ENCODE measurements at regions not wholly inside any gene's neighbourhood (a gene's known extent, or its start where the extent isn't known, plus 50 kb on each side); places are given as distances from the start of the nearest gene placed in this dataset.

DNA sequence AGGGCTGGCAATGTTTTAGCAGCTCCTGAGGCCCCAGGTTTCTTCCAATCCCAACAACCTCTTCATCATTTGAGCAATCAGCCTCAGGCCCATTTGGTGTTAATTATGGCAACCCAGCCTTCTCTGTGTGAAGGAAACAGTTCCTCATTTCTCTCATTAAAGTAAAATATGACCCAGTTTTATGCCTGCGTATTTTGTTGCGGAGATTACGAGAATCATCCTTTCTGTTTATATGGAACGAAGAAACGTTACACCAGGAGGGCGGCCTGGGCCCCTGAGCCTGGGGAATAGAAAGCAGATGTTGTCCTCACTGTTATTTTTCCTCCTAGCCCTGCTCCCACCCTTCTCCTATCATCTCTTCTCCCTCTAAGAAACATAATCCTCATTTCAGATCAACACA lies 332.2 kb upstream of the USP24 start:
- H3K4me2 ChIP-seq (ENCODE audit: low read depth, low read length), result no peak overlapping the region
- H3K4me1 ChIP-seq (ENCODE audit: insufficient read depth, low read length), result no peaks in the 10 kb centered on the region
- WGBS (ENCODE audit: low lambda C conversion rate), result 96% methylated on average over 6 of the region's 6 CpGs
- no peak overlapping the region for H2AFZ ChIP-seq (ENCODE audit: low read length)
- intact Hi-C loops (cut with micrococcal nuclease; ENCODE audit: unreplicated experiment) (no loop called here), in situ Hi-C loops (cut with HindIII; ENCODE audit: extremely low pct_ligation_motif_present, low pct_unique_long_range_greater_than_20kb) (no loop called here)
- no peaks in the 10 kb centered on the region for H3K27me3 ChIP-seq (ENCODE audit: control insufficient read depth in 1 of 2, insufficient read depth in 2 of 2, low read length in 2 of 2)
- ATAC-seq, result no peak
- H4K20me1 ChIP-seq (ENCODE audit: insufficient read depth, low read length), result no peaks in the 10 kb centered on the region
- DNase-seq (ENCODE audit: low spot score), result no peak
- no peak overlapping the region for H3K27ac ChIP-seq (ENCODE audit: extremely low read length, insufficient read depth, low read length)
- BruUV-seq (replicated peaks), result no TSS peak
- H3K9ac ChIP-seq (ENCODE audit: insufficient read depth, low read depth, low read length), result no peak overlapping the region
- no peak overlapping the region for H3K4me3 ChIP-seq (replicated peaks in 1 of 3; ENCODE audit: insufficient read depth in 1 of 3, low read depth in 2 of 3, low read length in 3 of 3)
- CTCF ChIA-PET (ENCODE audit: low intra/inter-chr PET ratio, low total read pairs), result no interaction called here
- H3K36me3 ChIP-seq (replicated peaks in 1 of 2; ENCODE audit: control insufficient read depth in 1 of 2, insufficient read depth in 2 of 2, low read length in 2 of 2), result no peaks in the 10 kb centered on the region
- H3K79me2 ChIP-seq (ENCODE audit: insufficient read depth, low read length), result no peaks in the 10 kb centered on the region
- no peaks in the 10 kb centered on the region for H3K9me3 ChIP-seq (ENCODE audit: low read length)
- POLR2A ChIA-PET, result no interaction called here
- TF ChIP-seq FOSL2 (CRISPR knock-in tag; IDR thresholded peaks at IDR 0.05), result no peak
- TF ChIP-seq, protein P1, sequence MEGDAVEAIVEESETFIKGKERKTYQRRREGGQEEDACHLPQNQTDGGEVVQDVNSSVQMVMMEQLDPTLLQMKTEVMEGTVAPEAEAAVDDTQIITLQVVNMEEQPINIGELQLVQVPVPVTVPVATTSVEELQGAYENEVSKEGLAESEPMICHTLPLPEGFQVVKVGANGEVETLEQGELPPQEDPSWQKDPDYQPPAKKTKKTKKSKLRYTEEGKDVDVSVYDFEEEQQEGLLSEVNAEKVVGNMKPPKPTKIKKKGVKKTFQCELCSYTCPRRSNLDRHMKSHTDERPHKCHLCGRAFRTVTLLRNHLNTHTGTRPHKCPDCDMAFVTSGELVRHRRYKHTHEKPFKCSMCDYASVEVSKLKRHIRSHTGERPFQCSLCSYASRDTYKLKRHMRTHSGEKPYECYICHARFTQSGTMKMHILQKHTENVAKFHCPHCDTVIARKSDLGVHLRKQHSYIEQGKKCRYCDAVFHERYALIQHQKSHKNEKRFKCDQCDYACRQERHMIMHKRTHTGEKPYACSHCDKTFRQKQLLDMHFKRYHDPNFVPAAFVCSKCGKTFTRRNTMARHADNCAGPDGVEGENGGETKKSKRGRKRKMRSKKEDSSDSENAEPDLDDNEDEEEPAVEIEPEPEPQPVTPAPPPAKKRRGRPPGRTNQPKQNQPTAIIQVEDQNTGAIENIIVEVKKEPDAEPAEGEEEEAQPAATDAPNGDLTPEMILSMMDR (CRISPR knock-in tag; IDR thresholded peaks at IDR 0.05), result no peak
- no peak for TF ChIP-seq ZNF446 (CRISPR knock-in tag; IDR thresholded peaks at IDR 0.05)
- no peak for TF ChIP-seq KDM5B (CRISPR knock-in tag; IDR thresholded peaks at IDR 0.05; ENCODE audit: borderline replicate concordance)
- no peak for TF ChIP-seq TEF (CRISPR knock-in tag; IDR thresholded peaks at IDR 0.05)
- TF ChIP-seq ZNF891 (CRISPR knock-in tag; IDR thresholded peaks at IDR 0.05), result no peak
- no peak for TF ChIP-seq ZNF883 (CRISPR knock-in tag; IDR thresholded peaks at IDR 0.05; ENCODE audit: not compliant biosample characterization)
- no peak for TF ChIP-seq RBAK (CRISPR knock-in tag; IDR thresholded peaks at IDR 0.05)
- TF ChIP-seq, protein P2, sequence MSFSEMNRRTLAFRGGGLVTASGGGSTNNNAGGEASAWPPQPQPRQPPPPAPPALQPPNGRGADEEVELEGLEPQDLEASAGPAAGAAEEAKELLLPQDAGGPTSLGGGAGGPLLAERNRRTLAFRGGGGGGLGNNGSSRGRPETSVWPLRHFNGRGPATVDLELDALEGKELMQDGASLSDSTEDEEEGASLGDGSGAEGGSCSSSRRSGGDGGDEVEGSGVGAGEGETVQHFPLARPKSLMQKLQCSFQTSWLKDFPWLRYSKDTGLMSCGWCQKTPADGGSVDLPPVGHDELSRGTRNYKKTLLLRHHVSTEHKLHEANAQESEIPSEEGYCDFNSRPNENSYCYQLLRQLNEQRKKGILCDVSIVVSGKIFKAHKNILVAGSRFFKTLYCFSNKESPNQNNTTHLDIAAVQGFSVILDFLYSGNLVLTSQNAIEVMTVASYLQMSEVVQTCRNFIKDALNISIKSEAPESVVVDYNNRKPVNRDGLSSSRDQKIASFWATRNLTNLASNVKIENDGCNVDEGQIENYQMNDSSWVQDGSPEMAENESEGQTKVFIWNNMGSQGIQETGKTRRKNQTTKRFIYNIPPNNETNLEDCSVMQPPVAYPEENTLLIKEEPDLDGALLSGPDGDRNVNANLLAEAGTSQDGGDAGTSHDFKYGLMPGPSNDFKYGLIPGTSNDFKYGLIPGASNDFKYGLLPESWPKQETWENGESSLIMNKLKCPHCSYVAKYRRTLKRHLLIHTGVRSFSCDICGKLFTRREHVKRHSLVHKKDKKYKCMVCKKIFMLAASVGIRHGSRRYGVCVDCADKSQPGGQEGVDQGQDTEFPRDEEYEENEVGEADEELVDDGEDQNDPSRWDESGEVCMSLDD (CRISPR knock-in tag; IDR thresholded peaks at IDR 0.05; ENCODE audit: borderline replicate concordance), result no peak
- no peak for TF ChIP-seq KLF11 (CRISPR knock-in tag; IDR thresholded peaks at IDR 0.05)
- TF ChIP-seq HOXD1 (CRISPR knock-in tag; IDR thresholded peaks at IDR 0.05), result no peak
- TF ChIP-seq RORA (CRISPR knock-in tag; IDR thresholded peaks at IDR 0.05), result no peak
- no peak for TF ChIP-seq MED1 (CRISPR knock-in tag; IDR thresholded peaks at IDR 0.05)
- TF ChIP-seq ZNF331 (CRISPR knock-in tag; IDR thresholded peaks at IDR 0.05), result no peak
- no peak for TF ChIP-seq NCOR1 (IDR thresholded peaks at IDR 0.05; ENCODE audit: borderline replicate concordance, low read length)
- FAIRE-seq, result no peak
